SK-N-SH treated with all-trans-retinoic acid at 6 μM for 48 hours (cell line): ENCODE measurements at regions not wholly inside any gene's neighbourhood (a gene's known extent, or its start where the extent isn't known, plus 50 kb on each side); places are given as distances from the start of the nearest gene placed in this dataset.

Experiments used
- ATAC-seq: fragments of 200-7000 bp; cut with Tn5 transposase; 3 replicates; pipeline ENCODE4 v1.9.1; 2020; ENCODE audit warnings: mild to moderate bottlenecking, moderate library complexity
- ARNTL ChIP-seq: fragments of 450-650 bp; formaldehyde crosslinking; IDR thresholded peaks from 2 replicates; pipeline ENCODE4 v1.5.0; 2020; ENCODE audit warnings: low read depth, mild to moderate bottlenecking, moderate library complexity, borderline replicate concordance
- BACH2 ChIP-seq: fragments of 250-450 bp; sonication (Bioruptor Pico); IDR thresholded peaks from 2 replicates; pipeline ENCODE4 v1.9.0; 2021; ENCODE audit warnings: mild to moderate bottlenecking, borderline replicate concordance
- CREB5 ChIP-seq: fragments of 250-450 bp; sonication (Bioruptor Pico); IDR thresholded peaks from 2 replicates; pipeline ENCODE4 v1.5.1; 2020; ENCODE audit warnings: low read depth, mild to moderate bottlenecking, moderate library complexity
- CSDC2 ChIP-seq: fragments of 250-450 bp; sonication (Bioruptor Pico); IDR thresholded peaks from 2 replicates; pipeline ENCODE4 v1.5.0; 2020; ENCODE audit warnings: mild to moderate bottlenecking, moderate library complexity
- CSRNP3 ChIP-seq: fragments of 250-450 bp; sonication (Bioruptor Pico); IDR thresholded peaks from 2 replicates; pipeline ENCODE4 v1.5.1; 2021; ENCODE audit warnings: mild to moderate bottlenecking, moderate library complexity
- ESRRG ChIP-seq: fragments of 250-450 bp; sonication (Bioruptor Pico); IDR thresholded peaks from 2 replicates; pipeline ENCODE4 v1.6.1; 2021; ENCODE audit warnings: mild to moderate bottlenecking
- ISL1 ChIP-seq: fragments of 250-450 bp; sonication (Bioruptor Pico); IDR thresholded peaks from 2 replicates; pipeline ENCODE4 v2.1.2; 2022; ENCODE audit warnings: mild to moderate bottlenecking, moderate library complexity
- OSR1 ChIP-seq: fragments of 250-450 bp; sonication (Bioruptor Pico); IDR thresholded peaks from 2 replicates; pipeline ENCODE4 v1.8.0; 2022; ENCODE audit warnings: moderate library complexity, mild to moderate bottlenecking, inconsistent platforms
- PATZ1 ChIP-seq: fragments of 250-450 bp; sonication (Bioruptor Pico); IDR thresholded peaks from 2 replicates; pipeline ENCODE4 v1.8.0; 2020; ENCODE audit warnings: mild to moderate bottlenecking, moderate library complexity, borderline replicate concordance
- POU6F1 ChIP-seq: fragments of 250-450 bp; sonication (Bioruptor Pico); IDR thresholded peaks from 2 replicates; pipeline ENCODE4 v1.8.0; 2021; ENCODE audit warnings: low read depth, mild to moderate bottlenecking, moderate library complexity, borderline replicate concordance
- PPARA ChIP-seq: fragments of 250-450 bp; sonication (Bioruptor Pico); IDR thresholded peaks from 2 replicates; pipeline ENCODE4 v1.5.0; 2020; ENCODE audit warnings: mild to moderate bottlenecking, borderline replicate concordance
- RARB ChIP-seq: fragments of 250-450 bp; sonication (Bioruptor Pico); IDR thresholded peaks from 2 replicates; pipeline ENCODE4 v1.8.0; 2021; ENCODE audit warnings: mild to moderate bottlenecking, moderate library complexity
- SNAI2 ChIP-seq: fragments of 250-450 bp; sonication (Bioruptor Pico); IDR thresholded peaks from 2 replicates; pipeline ENCODE4 v1.5.0; 2020; ENCODE audit warnings: mild to moderate bottlenecking, moderate library complexity
- TOX ChIP-seq: fragments of 250-450 bp; sonication (Bioruptor Pico); IDR thresholded peaks from 2 replicates; pipeline ENCODE4 v1.8.0; 2021; ENCODE audit warnings: mild to moderate bottlenecking, moderate library complexity, borderline replicate concordance
- TSHZ2 ChIP-seq: fragments of 250-450 bp; sonication (Bioruptor Pico); IDR thresholded peaks from 2 replicates; pipeline ENCODE4 v1.5.0; 2020; ENCODE audit warnings: mild to moderate bottlenecking, moderate library complexity
- ZFP3 ChIP-seq: fragments of 250-450 bp; sonication (Bioruptor Pico); IDR thresholded peaks from 2 replicates; pipeline ENCODE4 v1.5.0; 2020; ENCODE audit warnings: mild to moderate bottlenecking, moderate library complexity
- ZFP30 ChIP-seq: fragments of 450-650 bp; formaldehyde crosslinking; IDR thresholded peaks from 2 replicates; pipeline ENCODE4 v1.5.0; 2022; ENCODE audit warnings: mild to moderate bottlenecking, moderate library complexity
- ZNF565 ChIP-seq: fragments of 450-650 bp; formaldehyde crosslinking; conservative IDR thresholded peaks from 2 replicates; pipeline ENCODE4 v1.5.0; 2020; ENCODE audit warnings: low read depth, mild to moderate bottlenecking, moderate library complexity
- ZNF70 ChIP-seq: fragments of 450-650 bp; formaldehyde crosslinking; IDR thresholded peaks from 2 replicates; pipeline ENCODE4 v1.5.0; 2020; ENCODE audit warnings: mild to moderate bottlenecking, moderate library complexity

- ATAC-seq = peak; percentile 59
- TF ChIP-seq OSR1 = no peak
- no peak for TF ChIP-seq ESRRG (CRISPR knock-in tag)
- no peak for TF ChIP-seq ISL1 (CRISPR knock-in tag)
- TF ChIP-seq PATZ1 (CRISPR knock-in tag) = no peak
- TF ChIP-seq RARB (CRISPR knock-in tag) = no peak
Measured at GRCh38 chr2:118763797-118764196, 83.7 kb downstream of the EN1 start.

- TF ChIP-seq ZFP3 (CRISPR knock-in tag) = no peak
- TF ChIP-seq BACH2 = no peak
- TF ChIP-seq ZNF70 (CRISPR knock-in tag) = no peak
- no peak for TF ChIP-seq TSHZ2 (CRISPR knock-in tag)
- no peak for TF ChIP-seq ZNF565 (CRISPR knock-in tag)
- no peak for TF ChIP-seq ESRRG (CRISPR knock-in tag)
- no peak for TF ChIP-seq CSRNP3 (CRISPR knock-in tag)
- TF ChIP-seq CREB5 = no peak
- TF ChIP-seq CSDC2 (CRISPR knock-in tag) = no peak
- TF ChIP-seq TOX = no peak
- TF ChIP-seq POU6F1 (CRISPR knock-in tag) = no peak
- TF ChIP-seq PATZ1 (CRISPR knock-in tag) = no peak
- TF ChIP-seq ARNTL (CRISPR knock-in tag) = no peak
- no peak for TF ChIP-seq ISL1 (CRISPR knock-in tag)
- no peak for TF ChIP-seq SNAI2 (CRISPR knock-in tag)
- TF ChIP-seq, all 23 proteins: peak for 0
- no peak for ATAC-seq
Measured at GRCh38 chr2:118762290-118762689, 85.2 kb downstream of the EN1 start.

- ATAC-seq = no peak
- TF ChIP-seq ZFP30 (CRISPR knock-in tag) = no peak
- no peak for TF ChIP-seq ZNF70 (CRISPR knock-in tag)
- no peak for TF ChIP-seq ARNTL (CRISPR knock-in tag)
- no peak for TF ChIP-seq TSHZ2 (CRISPR knock-in tag)
- TF ChIP-seq PPARA = no peak
- TF ChIP-seq BACH2 = no peak
- TF ChIP-seq, all 23 proteins: peak for 0
Measured at GRCh38 chr2:118761771-118762170, 85.7 kb downstream of the EN1 start.
